Skeletal muscle satellite cell (primary cell): ENCODE measurements at regions not wholly inside any gene's neighbourhood (a gene's known extent, or its start where the extent isn't known, plus 50 kb on each side); places are given as distances from the start of the nearest gene placed in this dataset.
A peak's percentile ranks its signal among the peaks of the same experiment; 100 is the strongest.
"Not testable (repeated sequence)": the region's sequence is repeated elsewhere in the genome, so short reads cannot be mapped to it uniquely, and the experiment has no call there.

Source experiments
- H3K27me3 ChIP-seq: 2 replicates; pipeline ENCODE4 v1.7.0; 2013; ENCODE audit warnings: low read length; ENCODE audit not compliant: control insufficient read depth, insufficient read depth
- H3K36me3 ChIP-seq: 2 replicates; pipeline ENCODE4 v1.7.0; 2013; ENCODE audit warnings: mild to moderate bottlenecking, control low read depth, low read length; ENCODE audit not compliant: insufficient read depth
- H3K4me1 ChIP-seq: 2 replicates; pipeline ENCODE4 v1.7.0; 2013; ENCODE audit warnings: low read length; ENCODE audit not compliant: control insufficient read depth, insufficient read depth
- H3K4me2 ChIP-seq: 2 replicates; pipeline ENCODE4 v1.7.0; 2013; ENCODE audit warnings: mild to moderate bottlenecking, low read length
- H3K4me3 ChIP-seq: 2 replicates; pipeline ENCODE4 v1.7.0; 2013; ENCODE audit warnings: low read length
- H3K9ac ChIP-seq: 2 replicates; pipeline ENCODE4 v1.7.0; 2013; ENCODE audit warnings: mild to moderate bottlenecking, low read depth, low read length, moderate library complexity
- H3K9me3 ChIP-seq: replicated peaks from 2 replicates; pipeline ENCODE4 v1.7.0; 2013; ENCODE audit warnings: mild to moderate bottlenecking, control low read depth, low read length

DNA sequence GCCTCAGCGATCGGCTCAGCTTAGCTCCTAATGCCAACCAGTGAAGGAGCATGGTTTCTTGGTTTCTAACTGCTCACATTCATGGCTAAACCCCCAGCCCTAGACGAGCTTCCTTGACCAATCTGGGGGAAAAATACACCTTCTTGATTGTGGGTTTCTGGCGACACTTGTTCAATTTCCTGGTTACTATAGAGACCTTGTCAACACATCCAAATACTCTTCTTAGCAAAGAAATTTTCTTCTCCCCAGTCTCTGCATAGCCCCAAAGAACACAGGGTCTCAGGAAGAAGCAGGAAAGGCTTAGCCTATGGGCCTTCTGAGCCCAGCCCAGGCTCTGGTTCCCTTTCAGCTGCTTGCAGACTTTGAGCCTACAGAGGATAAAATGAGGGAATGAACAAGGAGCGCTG is 88.5 kb upstream of the SYT13 start:
- H3K4me1 ChIP-seq, result no peaks in the 10 kb centered on the region
- no peaks in the 10 kb centered on the region for H3K9me3 ChIP-seq
- H3K4me3 ChIP-seq, result no peak overlapping the region
- no peak overlapping the region for H3K4me2 ChIP-seq
- H3K36me3 ChIP-seq, result no peaks in the 10 kb centered on the region
- H3K27me3 ChIP-seq, result peaks cover 63% of the 10 kb centered on the region
- H3K9ac ChIP-seq, result no peak overlapping the region

DNA sequence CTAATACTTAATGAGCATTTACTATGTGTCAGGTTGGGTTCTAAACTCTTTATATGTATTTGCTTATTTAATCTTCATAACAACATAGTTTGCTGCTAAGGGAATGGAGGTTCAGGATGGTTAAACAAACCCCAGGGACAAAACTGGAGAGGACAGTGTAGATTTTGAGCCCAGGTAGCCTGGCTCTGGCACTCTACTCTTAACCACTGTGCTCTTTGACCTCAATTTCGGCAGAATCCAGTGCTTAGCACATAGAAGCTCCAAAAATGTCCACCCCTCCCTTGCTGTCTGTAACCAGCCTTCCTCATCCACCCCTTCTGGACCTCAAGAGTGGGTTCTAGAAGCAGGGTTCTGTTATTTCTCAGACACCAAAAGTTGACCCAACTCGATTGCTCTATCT is 88.0 kb upstream of the SYT13 start:
- H3K9ac ChIP-seq, result no peak overlapping the region
- H3K4me3 ChIP-seq, result no peak overlapping the region
- H3K36me3 ChIP-seq, result no peaks in the 10 kb centered on the region
- no peaks in the 10 kb centered on the region for H3K4me1 ChIP-seq
- peaks cover 63% of the 10 kb centered on the region for H3K27me3 ChIP-seq
- no peaks in the 10 kb centered on the region for H3K9me3 ChIP-seq
- H3K4me2 ChIP-seq, result no peak overlapping the region

DNA sequence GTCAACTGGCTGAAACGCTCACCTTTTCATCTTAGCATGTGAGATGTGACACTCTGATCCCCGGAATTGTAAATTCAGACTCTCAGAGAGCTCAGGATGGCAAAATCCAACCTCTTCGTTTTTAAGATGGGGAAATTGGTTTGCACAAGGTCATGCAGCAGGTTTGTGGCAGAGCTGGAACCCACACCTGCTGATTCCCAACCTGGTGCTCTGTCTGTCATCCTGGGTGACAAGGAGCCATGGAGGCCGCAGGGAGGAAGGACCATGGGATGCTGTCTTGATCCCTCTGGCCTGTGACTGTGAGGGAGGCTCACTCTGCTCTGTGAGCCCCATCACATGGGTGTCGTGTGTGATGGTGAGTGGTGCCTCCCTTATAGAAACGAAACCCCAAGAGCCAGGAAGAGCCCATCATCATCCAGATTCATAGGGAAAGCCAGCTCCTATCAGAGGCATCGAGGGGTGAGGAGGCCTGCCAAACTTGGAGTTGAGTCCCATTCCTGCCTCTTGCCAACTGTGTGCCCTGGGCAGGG is 87.4 kb upstream of the SYT13 start:
- Histone ChIP-seq H3K4me1 (no peaks in the 10 kb centered on the region), H3K4me3 (no peak overlapping the region), H3K27me3 (peaks cover 69% of the 10 kb centered on the region), H3K9me3 (no peaks in the 10 kb centered on the region), H3K9ac (no peak overlapping the region), H3K36me3 (no peaks in the 10 kb centered on the region), H3K4me2 (no peak overlapping the region)

DNA sequence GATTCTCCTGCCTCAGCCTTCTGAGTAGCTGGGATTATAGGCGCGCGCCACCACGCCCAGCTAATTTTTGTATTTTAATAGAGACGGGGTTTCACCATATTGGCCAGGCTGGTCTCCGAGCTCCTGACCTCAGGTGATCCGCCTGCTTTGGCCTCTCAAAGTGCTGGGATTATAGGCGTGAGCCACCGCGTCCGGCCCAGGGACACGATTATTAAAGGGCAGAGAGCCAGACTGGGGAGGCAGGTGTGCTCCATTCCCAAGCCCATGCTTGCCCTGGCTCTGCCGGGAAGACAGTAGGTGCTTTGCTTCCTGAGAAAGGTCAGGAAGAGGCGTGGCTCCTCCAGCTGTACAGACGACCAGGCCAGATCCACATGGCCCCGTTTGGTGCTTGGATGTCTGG is 86.3 kb upstream of the SYT13 start:
- H3K4me3 ChIP-seq, H3K36me3 ChIP-seq, H3K4me1 ChIP-seq, H3K9ac ChIP-seq, H3K4me2 ChIP-seq, H3K9me3 ChIP-seq: not testable (repeated sequence)
- H3K27me3 ChIP-seq, result peaks cover 80% of the 10 kb centered on the region

DNA sequence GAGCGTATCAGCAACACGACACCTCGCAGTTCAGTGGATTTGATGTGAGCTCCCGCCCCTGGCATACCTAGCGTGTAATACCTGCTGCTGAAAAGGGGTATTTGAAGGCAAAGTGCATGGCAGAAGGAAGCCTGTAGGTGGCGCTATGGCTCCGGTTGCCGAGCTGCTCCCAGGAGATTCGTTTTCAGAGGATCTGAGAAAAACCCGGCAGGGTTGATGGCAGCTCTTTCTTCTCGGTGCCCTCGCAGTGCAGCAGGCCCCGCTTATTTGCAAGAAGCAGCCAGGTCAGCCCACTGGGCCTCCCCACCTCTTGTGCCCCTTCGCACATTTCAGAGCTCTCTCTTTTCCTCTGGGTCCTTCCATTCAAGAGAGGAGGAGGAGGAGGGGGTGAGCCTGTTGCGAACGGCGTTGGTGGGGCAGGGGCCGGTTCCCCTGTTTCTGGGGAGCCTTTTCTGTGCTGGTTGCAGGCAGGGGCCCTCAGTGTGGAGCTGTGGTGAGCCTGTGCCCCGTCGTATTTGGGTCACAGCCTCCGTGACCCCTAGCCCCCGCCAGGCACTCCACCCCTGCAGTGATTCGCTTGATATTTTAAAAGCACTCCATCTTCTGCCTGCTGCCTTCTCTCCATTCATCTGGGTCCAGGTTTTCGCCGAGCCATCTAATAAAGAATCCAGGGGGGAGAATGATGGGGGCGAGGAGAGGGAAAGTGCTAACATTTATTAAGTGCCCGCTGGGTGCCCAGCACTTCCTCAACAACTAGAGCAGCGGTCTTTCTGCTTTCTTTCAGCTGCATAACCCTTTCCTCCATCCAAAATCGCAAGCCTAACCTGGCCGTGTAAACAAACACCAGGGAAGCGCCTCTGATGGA is 85.3 kb upstream of the SYT13 start:
- no peak overlapping the region for H3K4me3 ChIP-seq
- no peaks in the 10 kb centered on the region for H3K36me3 ChIP-seq
- H3K9ac ChIP-seq, result no peak overlapping the region
- peak overlapping the region; percentile 28 for H3K4me2 ChIP-seq
- no peaks in the 10 kb centered on the region for H3K9me3 ChIP-seq
- peaks cover 82% of the 10 kb centered on the region for H3K27me3 ChIP-seq
- no peaks in the 10 kb centered on the region for H3K4me1 ChIP-seq

DNA sequence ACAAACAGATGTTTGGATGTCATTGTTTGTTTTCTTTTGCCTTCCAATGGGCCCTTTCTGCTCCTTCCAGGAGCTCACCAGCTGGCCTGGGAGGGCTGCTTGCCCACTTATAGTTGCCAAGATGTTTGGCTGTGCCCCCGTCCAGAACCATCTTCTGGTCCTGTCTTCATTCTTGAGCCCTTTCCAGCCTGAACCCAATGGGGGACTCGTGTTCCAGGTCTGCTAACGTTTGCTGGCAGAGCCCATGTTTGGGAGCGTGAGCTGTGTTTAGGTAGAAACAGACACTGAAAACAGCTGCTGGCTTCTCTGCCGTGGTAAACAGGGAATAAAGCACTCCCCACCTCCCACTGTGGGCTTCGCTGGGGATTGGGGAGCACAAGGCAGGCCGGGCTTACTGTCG is 83.2 kb upstream of the SYT13 start:
- Histone ChIP-seq H3K4me3 (no peak overlapping the region), H3K9me3 (no peaks in the 10 kb centered on the region), H3K4me1 (no peaks in the 10 kb centered on the region), H3K27me3 (peaks cover 79% of the 10 kb centered on the region), H3K9ac (no peak overlapping the region), H3K36me3 (no peaks in the 10 kb centered on the region), H3K4me2 (no peak overlapping the region)

DNA sequence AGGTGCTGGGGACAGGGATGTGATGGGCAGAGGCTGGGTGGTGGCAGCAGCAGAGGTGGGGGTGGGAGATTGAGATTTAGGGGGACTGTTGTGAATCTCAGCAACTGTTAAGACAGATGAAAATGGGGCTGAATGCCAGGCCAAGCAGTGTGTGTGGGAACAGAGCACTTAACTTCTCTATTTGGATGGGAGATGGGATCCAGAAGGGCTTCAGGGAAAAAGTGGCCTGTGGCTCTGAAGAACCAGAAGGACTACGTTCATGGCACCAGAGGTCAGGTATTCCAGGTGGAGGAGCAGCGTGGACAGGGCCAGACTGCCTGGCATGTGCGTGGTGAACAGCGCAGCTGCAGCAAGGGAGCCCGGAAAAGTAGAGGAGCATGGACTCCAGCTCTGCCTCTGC is 82.6 kb upstream of the SYT13 start:
- Histone ChIP-seq H3K9me3 (no peaks in the 10 kb centered on the region), H3K4me2 (no peak overlapping the region), H3K9ac (no peak overlapping the region), H3K4me1 (no peaks in the 10 kb centered on the region), H3K36me3 (no peaks in the 10 kb centered on the region), H3K4me3 (no peak overlapping the region), H3K27me3 (peaks cover 79% of the 10 kb centered on the region)

DNA sequence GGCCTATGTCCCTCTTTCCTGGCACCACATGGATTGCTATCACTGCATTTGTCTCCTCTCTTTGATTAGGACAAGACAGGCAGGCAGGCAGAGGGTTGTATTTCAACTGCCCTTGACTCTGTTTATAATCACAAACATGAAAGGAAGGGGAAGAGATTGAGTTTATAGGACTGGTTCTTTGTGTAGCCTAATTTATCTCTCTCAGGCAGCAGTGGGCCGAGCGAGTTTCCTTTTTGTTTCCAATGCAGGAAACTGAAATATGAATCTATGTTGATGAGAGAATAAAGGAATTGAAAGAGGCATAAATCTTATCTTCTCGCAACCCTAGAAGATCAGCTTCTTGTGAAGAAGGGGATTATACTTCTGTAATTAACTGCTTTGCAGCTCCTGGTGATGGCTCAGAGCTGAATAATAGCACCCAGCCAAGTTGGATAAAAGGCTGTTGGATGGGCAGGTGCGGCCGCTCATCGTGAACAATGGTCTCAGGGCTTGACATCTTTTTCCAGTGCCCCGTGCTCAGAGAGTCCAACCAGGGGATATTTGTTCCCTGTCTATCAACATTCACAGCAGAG is 80.6 kb upstream of the SYT13 start:
- Histone ChIP-seq H3K36me3 (no peaks in the 10 kb centered on the region), H3K27me3 (peaks cover 81% of the 10 kb centered on the region), H3K4me3 (no peak overlapping the region), H3K9ac (no peak overlapping the region), H3K4me2 (no peak overlapping the region), H3K9me3 (no peaks in the 10 kb centered on the region), H3K4me1 (no peaks in the 10 kb centered on the region)

DNA sequence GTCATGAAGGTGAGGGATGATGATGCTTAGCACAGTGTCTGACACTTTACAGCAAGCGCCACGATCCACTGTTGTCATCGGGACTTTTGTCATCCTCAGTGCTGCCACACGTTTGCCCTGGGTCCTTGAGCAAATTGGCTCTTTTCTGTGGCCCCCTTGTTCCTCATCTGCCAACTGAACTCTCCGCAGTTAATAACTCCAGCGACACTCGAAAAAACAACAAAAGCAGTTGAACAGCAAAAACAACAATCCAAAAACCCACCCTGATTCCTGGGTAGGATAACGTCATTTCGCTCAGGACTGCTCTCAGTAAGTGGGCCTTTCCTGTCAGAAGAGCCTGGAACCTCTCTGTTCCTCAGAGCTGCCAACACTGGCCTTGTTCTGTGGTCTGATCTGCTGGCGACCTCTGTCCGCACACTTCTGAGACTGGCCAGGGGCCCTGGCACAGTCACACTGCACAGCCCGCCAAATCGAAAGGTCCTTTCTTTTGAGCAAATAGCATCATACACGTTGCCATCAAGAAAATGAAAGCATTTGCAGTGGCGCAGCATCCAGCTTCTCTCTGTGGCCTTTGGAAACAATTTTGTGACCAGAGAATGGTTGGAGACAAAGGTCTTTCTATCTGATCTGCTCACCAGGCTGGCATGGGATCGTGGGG is 79.9 kb upstream of the SYT13 start:
- peaks cover 87% of the 10 kb centered on the region for H3K27me3 ChIP-seq
- H3K4me2 ChIP-seq, result no peak overlapping the region
- no peaks in the 10 kb centered on the region for H3K4me1 ChIP-seq
- H3K4me3 ChIP-seq, result no peak overlapping the region
- no peaks in the 10 kb centered on the region for H3K36me3 ChIP-seq
- no peaks in the 10 kb centered on the region for H3K9me3 ChIP-seq
- H3K9ac ChIP-seq, result no peak overlapping the region

DNA sequence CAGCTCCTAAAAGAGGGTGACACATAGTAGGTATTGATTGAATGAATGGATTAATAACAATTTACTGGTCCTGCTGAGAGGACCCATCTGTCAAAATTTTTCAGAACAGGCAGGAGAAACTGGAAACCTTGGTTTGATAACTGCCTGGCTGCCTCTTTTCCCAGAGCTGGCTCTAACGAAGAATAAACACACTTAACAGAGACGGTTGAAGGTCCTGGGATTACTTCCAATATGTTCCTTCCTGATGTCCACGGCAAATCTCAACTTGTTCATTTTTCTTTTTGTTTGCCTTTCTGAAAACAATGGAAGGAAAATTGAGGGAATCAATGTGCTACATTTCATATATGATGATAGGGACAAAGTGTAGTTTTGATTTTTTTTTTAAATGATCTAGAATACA is 76.5 kb upstream of the SYT13 start:
- H3K4me1 ChIP-seq, result no peaks in the 10 kb centered on the region
- no peaks in the 10 kb centered on the region for H3K9me3 ChIP-seq
- H3K36me3 ChIP-seq, result no peaks in the 10 kb centered on the region
- peaks cover 87% of the 10 kb centered on the region for H3K27me3 ChIP-seq
- no peak overlapping the region for H3K9ac ChIP-seq
- H3K4me2 ChIP-seq, result no peak overlapping the region
- no peak overlapping the region for H3K4me3 ChIP-seq

DNA sequence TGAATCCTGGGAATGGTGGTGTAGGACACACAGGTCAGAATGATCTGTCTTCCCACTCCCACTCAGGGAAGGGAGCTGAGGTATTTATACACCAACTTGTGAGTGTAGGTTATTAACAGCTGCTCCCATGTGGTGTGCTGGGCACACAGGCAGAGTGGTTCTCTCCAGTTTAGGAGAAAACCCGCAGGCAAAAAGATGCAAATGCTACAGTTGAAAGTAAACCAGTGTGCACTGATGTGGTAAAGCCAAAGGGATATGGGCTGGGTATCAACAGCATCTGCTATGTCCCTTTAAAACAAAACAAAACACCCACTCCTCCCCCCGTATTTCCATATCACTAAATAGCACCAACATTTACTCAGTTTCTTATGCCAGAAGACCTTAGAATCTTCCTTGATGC is 75.4 kb upstream of the SYT13 start:
- H3K36me3 ChIP-seq, result no peaks in the 10 kb centered on the region
- no peaks in the 10 kb centered on the region for H3K4me1 ChIP-seq
- peaks cover 84% of the 10 kb centered on the region for H3K27me3 ChIP-seq
- H3K9ac ChIP-seq, result no peak overlapping the region
- no peaks in the 10 kb centered on the region for H3K9me3 ChIP-seq
- H3K4me3 ChIP-seq, result no peak overlapping the region
- no peak overlapping the region for H3K4me2 ChIP-seq
